Lower lobe of right lung (tissue), 2 donors: ENCODE measurements at regions not wholly inside any gene's neighbourhood (a gene's known extent, or its start where the extent isn't known, plus 50 kb on each side); places are given as distances from the start of the nearest gene placed in this dataset.

Experiments used
- ATAC-seq, 2 donors: fragments of 200-7000 bp; cut with Tn5 transposase; one replicate each; pipeline ENCODE4 v1.9.1; 2020 to 2022; ENCODE audit warnings: mild to moderate bottlenecking in 2 of 2, moderate library complexity in 2 of 2
- DNase-seq: peaks from one replicate; pipeline ENCODE4 v3.0.0-alpha.2; 2020
- H3K27ac ChIP-seq: fragments of 200-600 bp; one replicate; pipeline ENCODE4 v1.8.0; 2022
- H3K27me3 ChIP-seq: fragments of 200-600 bp; one replicate; pipeline ENCODE4 v1.8.0; 2022; ENCODE audit warnings: low read depth
- H3K36me3 ChIP-seq: fragments of 200-600 bp; one replicate; pipeline ENCODE4 v1.8.0; 2022; ENCODE audit warnings: mild to moderate bottlenecking
- H3K4me1 ChIP-seq: fragments of 200-600 bp; one replicate; pipeline ENCODE4 v1.8.0; 2022
- H3K4me3 ChIP-seq: fragments of 200-600 bp; one replicate; pipeline ENCODE4 v1.8.0; 2022; ENCODE audit warnings: mild to moderate bottlenecking
- H3K9me3 ChIP-seq: fragments of 200-600 bp; one replicate; pipeline ENCODE4 v1.8.0; 2022
- intact Hi-C: fragments of 100-400 bp; cut with DNase I; formaldehyde crosslinking; loops from one replicate; pipeline ENCODE4 v1.11.0; 2022
- TF ChIP-seq, protein P1 (sequence below): fragments of 200-600 bp; IDR thresholded peaks from one replicate; pipeline ENCODE4 v1.8.0; 2022; ENCODE audit warnings: antibody characterized with exemption, mild to moderate bottlenecking
- donor health status: DM: no; HTN: yes; CAD: no; lungs with severe emphysema.

DNA sequence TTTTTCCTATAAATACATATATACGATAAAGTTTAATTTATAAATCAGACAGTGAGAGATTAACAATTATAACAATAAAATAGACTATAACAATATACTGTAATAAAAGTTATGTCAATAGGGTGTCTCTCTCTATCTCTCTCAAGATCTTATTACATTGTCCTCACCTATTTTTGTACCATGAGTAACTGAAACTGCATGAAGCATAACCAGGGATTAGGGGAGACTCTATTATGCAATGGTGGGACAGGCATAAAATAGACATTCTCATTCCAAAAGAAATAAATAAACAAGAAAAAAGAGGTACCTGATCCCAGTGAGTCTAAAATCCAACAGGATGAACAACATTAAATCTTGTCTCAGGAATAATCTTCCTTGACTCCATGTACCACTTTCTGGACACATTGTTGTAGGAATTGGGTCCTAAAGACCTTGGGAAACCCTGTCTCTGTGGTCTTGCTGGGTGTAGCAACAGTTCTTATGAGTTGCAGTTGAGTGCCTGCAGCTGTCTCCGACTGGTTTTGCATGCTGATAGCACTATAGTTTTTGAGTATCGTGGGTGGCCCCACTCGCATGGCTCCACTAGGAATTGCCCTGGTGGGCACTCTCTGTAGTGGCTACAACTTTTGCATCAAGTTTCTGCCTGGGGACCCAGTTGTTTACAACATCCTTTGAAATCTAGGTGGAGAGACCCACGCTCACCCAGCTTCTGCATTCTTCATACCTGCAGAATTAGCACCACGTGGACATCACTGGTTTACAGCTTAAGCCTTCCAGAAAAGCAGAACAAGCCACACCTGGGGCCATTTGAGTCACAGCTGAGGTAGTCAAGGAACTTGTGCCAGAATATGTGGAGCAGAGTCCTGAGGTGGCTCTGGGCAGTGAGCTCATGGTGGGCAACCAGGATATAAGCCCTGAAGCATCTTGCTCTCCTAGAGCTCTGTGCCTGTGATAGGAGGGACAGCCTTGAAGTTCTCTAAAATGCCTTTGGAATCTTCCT lies 204.7 kb downstream of the KITLG start:
- Histone ChIP-seq H3K9me3 (no peaks in the 10 kb centered on the region), H3K27ac (no peak overlapping the region), H3K36me3 (no peaks in the 10 kb centered on the region), H3K4me3 (no peak overlapping the region), H3K4me1 (no peaks in the 10 kb centered on the region), H3K27me3 (no peaks in the 10 kb centered on the region)
- ATAC-seq (no peak), DNase-seq (no peak)
- TF ChIP-seq, protein P1, sequence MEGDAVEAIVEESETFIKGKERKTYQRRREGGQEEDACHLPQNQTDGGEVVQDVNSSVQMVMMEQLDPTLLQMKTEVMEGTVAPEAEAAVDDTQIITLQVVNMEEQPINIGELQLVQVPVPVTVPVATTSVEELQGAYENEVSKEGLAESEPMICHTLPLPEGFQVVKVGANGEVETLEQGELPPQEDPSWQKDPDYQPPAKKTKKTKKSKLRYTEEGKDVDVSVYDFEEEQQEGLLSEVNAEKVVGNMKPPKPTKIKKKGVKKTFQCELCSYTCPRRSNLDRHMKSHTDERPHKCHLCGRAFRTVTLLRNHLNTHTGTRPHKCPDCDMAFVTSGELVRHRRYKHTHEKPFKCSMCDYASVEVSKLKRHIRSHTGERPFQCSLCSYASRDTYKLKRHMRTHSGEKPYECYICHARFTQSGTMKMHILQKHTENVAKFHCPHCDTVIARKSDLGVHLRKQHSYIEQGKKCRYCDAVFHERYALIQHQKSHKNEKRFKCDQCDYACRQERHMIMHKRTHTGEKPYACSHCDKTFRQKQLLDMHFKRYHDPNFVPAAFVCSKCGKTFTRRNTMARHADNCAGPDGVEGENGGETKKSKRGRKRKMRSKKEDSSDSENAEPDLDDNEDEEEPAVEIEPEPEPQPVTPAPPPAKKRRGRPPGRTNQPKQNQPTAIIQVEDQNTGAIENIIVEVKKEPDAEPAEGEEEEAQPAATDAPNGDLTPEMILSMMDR = no peak
- intact Hi-C loops = no loop called here

- no peak for ATAC-seq
- H3K36me3 ChIP-seq = no peaks in the 10 kb centered on the region
- intact Hi-C loops = no loop called here
Observed at GRCh38 chr12:88377973-88378372, 202.3 kb downstream of the KITLG start.

GRCh38 chr12:88381466-88381865 lies 198.8 kb downstream of the KITLG start:
- H3K9me3 ChIP-seq = no peaks in the 10 kb centered on the region
- H3K4me1 ChIP-seq = no peaks in the 10 kb centered on the region
- ATAC-seq (no peak), DNase-seq (no peak)
- intact Hi-C loops = no loop called here
- TF ChIP-seq, protein P1 = no peak
- H3K27ac ChIP-seq = no peak overlapping the region
- H3K27me3 ChIP-seq = no peaks in the 10 kb centered on the region
- no peaks in the 10 kb centered on the region for H3K36me3 ChIP-seq
- H3K4me3 ChIP-seq = no peak overlapping the region

More at GRCh38 chr12:88377973-88378372, 202.3 kb downstream of the KITLG start:
- TF ChIP-seq, protein P1 = no peak
- no peak overlapping the region for H3K4me3 ChIP-seq
- no peak overlapping the region for H3K27ac ChIP-seq
- H3K4me1 ChIP-seq = no peaks in the 10 kb centered on the region
- no peak for DNase-seq
- H3K27me3 ChIP-seq = no peaks in the 10 kb centered on the region
- no peaks in the 10 kb centered on the region for H3K9me3 ChIP-seq

- DNase-seq = no peak
- intact Hi-C loops = no loop called here
- Histone ChIP-seq H3K36me3 (no peaks in the 10 kb centered on the region), H3K4me1 (no peaks in the 10 kb centered on the region), H3K9me3 (no peaks in the 10 kb centered on the region), H3K4me3 (no peak overlapping the region), H3K27ac (no peak overlapping the region), H3K27me3 (no peaks in the 10 kb centered on the region)
- TF ChIP-seq, protein P1 = no peak
- no peak for ATAC-seq
Observed at GRCh38 chr12:88383405-88383804, 196.9 kb downstream of the KITLG start.

DNA sequence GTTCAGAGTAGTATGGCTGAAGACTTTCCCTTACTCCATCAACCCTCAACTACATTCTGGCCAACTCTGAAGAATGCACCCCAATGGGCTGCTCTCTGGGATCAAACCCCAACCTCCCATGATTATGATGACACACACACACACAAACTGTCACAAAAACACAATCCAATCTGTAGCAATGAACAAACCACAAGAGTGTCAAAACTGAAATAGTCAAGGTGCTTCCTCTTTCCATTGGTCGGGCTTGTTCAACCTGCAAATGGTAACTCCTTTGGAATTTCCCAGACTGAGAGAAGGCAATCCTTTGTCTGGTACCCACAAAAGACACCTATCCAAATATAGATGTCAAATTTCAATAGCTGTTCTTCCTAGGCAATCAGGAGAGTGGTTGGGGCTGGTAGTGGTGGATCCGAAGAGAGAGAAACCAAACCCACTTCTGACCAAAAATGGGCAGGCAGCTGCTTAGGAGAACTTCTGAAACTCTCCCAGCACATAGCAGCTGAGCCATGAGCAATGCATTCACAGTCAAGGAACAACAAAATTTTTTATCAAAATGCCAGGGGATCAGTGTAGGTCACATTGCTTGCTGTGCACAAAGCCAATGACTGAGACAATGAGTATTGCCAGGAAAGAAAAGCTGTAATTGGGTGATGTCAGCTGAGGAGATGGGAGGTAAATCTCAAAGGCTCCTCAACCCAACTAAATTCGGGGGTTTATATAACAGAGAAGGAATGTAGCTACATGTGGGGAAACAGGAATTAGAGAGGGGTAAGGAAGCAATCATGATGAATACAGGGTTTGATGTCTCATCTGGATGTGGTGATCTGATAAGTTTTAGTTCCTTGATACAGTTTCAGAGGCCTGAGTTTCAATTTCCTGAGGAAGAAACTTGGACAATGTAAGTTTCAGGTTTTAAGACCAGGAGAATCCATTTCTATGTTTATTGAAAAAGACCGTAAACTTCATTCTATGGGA lies 191.4 kb downstream of the KITLG start:
- H3K36me3 ChIP-seq = no peaks in the 10 kb centered on the region
- H3K4me3 ChIP-seq = no peak overlapping the region
- H3K4me1 ChIP-seq = no peaks in the 10 kb centered on the region
- intact Hi-C loops = no loop called here
- H3K27me3 ChIP-seq = no peaks in the 10 kb centered on the region
- DNase-seq (no peak), ATAC-seq (no peak)
- no peak overlapping the region for H3K27ac ChIP-seq
- TF ChIP-seq, protein P1 = no peak
- H3K9me3 ChIP-seq = no peaks in the 10 kb centered on the region
